ENCODE measurements at regions not wholly inside any gene's neighbourhood (a gene's known extent, or its start where the extent isn't known, plus 50 kb on each side); places are given as distances from the start of the nearest gene placed in this dataset.

GRCh38 chr15:62400778-62401177 is 235.7 kb upstream of the C2CD4B start:
- CTCF ChIA-PET: interaction anchor here (1.7 to 3.1 kb wide), 3 partner anchors 8 to 341 kb away, joined by 4 to 16 read pairs (median 4); no protein-coding TSS in a partner anchor
- DNase-seq (ENCODE audit: low read depth, low spot score): no peak
- TF ChIP-seq CTCF (IDR thresholded peaks at IDR 0.05; ENCODE audit: insufficient read depth, low read length, missing control alignments): no peak
- H3K4me3 ChIP-seq (ENCODE audit: low read depth, low read length): no peak overlapping the region
- POLR2A ChIA-PET: no interaction called here

DNA sequence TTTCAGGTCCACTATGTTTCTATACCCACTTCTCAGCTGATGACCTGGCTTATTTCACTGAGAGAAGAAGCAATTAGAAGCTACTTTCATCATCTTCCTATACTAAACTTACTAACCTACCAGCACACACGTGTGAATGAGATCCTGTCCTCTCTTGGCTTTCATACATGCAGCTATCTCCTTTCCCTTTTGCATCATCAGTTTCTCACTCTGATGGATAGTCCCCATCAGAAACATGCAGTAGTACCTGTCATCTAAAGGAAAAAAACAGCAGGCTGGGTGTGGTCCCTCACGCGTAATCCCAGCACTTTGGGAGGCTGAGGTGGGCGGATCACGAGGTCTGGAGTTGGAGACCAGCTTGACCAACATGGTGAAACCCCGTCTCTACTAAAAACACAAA is 237.6 kb upstream of the C2CD4B start:
- DNase-seq (ENCODE audit: low read depth, low spot score): no peak
- ChIA-PET POLR2A (no interaction called here), CTCF (interaction anchor here (1.4 to 3.1 kb wide), 3 partner anchors 10 to 27 kb away, joined by 4 to 16 read pairs (median 5); no protein-coding TSS in a partner anchor)
- no peak overlapping the region for H3K4me3 ChIP-seq (ENCODE audit: low read depth, low read length)
- TF ChIP-seq CTCF (IDR thresholded peaks at IDR 0.05; ENCODE audit: insufficient read depth, low read length, missing control alignments): no peak

- DNase-seq (ENCODE audit: low read depth, low spot score): no peak
- ChIA-PET POLR2A (no interaction called here), CTCF (interaction anchor here (0.7 to 3.1 kb wide), 4 partner anchors 11 to 14 kb away, joined by 3 to 16 read pairs (median 4); no protein-coding TSS in a partner anchor)
- H3K4me3 ChIP-seq (ENCODE audit: low read depth, low read length): no peak overlapping the region
- TF ChIP-seq CTCF (IDR thresholded peaks at IDR 0.05; ENCODE audit: insufficient read depth, low read length, missing control alignments): no peak
Measured at GRCh38 chr15:62403164-62403809, 238.2 kb upstream of the C2CD4B start.

DNA sequence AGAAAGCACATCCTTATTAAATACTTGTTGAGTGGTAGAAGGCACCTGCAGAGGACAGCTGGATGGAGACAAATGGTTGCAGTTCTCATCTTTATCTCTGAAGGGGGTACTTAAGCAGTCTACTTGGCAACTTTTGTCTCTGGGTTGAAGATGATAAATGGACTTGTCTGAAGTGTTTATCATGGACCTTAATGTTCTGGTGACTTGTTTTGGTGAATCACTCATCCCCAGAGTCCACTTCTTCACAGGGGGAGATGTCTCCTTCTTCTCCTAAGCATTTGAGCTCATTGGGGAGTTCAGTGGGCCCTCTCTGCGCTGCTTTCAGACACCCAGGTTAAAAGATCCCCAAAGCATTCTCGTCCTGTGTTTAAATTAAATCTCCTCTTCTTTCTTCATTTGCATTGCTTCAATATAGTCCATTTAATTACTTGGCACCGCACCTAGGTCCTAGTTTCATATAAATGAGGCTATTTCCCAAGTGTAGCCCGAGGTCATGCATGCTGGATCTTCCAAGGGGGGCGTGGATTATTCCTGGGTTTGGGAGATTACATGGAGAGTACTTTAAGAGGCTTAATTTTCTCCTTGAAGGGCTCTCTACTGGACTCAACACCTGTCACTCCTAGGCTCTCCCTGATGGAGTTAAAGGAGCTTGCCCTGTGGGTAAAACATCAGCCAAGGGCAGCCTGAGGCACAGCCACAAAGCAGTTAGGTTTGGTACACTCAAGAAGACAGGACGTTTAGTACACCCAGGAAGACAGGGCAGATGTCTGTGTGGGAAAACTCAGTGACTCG is 239.3 kb upstream of the C2CD4B start:
- no peak overlapping the region for H3K4me3 ChIP-seq (ENCODE audit: low read depth, low read length)
- TF ChIP-seq CTCF (IDR thresholded peaks at IDR 0.05; ENCODE audit: insufficient read depth, low read length, missing control alignments): no peak
- POLR2A ChIA-PET: no interaction called here

DNA sequence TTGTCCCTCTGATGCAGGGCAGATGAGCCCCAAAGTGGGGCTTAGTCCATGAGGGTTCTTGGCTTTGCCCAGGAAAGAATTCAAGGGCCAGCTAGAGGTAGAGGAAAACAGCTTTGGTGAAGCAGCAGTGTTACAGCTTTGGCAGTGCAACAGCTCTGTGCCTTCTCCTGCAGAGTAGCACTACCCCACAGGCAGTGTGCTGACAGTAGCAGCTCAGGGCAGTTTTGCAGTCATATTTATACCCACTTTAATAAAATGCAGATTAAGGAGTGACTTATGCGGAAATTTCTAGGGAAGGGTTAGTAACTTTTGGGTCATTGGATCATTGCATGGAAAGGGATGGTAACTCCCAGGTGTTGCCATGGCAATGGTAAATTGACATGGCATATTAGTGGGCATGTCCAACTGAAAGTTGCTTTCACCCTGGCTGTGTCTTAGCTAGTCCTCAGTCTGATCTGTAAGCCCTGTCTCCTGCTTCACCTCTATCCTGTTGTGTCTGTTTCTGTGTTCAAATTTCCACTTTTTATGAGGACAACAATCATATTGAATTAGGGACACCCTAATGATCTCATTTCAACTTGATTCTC is 241.3 kb upstream of the C2CD4B start:
- H3K4me3 ChIP-seq (ENCODE audit: low read depth, low read length): no peak overlapping the region
- no peak for DNase-seq (ENCODE audit: low read depth, low spot score)
- no peak for TF ChIP-seq CTCF (IDR thresholded peaks at IDR 0.05; ENCODE audit: insufficient read depth, low read length, missing control alignments)
- POLR2A ChIA-PET: interaction anchor here (1.3 to 1.7 kb wide), 2 partner anchors 11 to 15 kb away, joined by 3 to 4 read pairs; no protein-coding TSS in a partner anchor
- CTCF ChIA-PET: interaction anchor here (0.8 to 2.9 kb wide), 5 partner anchors 10 to 336 kb away, joined by 3 to 10 read pairs (median 3); no protein-coding TSS in a partner anchor

More for the DNA sequence above, 239.3 kb upstream of the C2CD4B start:
- no peak for DNase-seq (ENCODE audit: low read depth, low spot score)
- CTCF ChIA-PET: interaction anchor here (1.3 to 1.4 kb wide), 2 partner anchors 11 to 12 kb away, joined by 4 to 5 read pairs; no protein-coding TSS in a partner anchor
